ENCODE measurements at regions not wholly inside any gene's neighbourhood (a gene's known extent, or its start where the extent isn't known, plus 50 kb on each side); places are given as distances from the start of the nearest gene placed in this dataset.

DNA sequence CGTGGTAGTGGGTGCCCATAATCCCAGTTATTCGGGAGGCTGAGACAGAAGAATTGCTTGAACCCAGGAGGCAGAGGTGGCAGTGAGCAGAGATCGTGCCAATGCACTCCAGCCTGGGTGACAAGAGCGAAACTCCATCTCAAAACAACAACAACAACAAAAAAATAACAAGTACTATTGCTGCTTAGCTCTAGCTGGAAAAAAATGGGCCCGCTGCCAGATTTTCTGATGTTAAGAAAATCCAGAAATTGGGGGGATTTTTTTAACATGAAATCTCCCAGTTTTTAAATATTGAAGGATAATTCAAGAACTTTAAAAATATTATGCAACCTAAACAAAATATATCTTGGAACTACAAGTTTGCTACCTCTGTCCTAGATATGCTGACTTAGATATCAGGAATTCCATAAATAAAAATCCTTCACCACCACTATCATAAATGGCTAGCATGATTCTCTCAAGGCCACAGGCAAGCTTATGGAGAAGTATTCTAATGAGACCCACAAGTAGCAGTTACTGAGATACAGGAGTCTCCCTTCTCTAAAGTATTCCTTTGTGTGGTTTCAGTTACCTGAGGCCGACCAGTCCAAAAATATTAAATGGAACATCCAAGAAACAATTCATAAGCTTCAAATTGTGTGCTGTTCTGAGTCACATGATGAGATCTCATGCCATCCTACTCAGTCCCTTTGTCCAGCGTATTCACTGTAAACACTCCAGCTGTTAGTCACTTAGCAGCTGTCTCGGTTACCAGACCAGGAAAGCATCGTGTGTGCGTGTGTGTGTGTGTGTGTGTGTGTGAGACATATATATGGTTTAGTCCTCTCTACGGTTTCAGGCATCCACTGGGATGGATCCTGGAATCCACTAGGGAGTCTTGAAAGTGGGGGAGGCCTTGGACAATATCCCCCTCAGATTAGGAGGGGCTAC is 277.2 kb downstream of the TBL1XR1 start:
- 62% methylated on average over 11 of the region's 11 CpGs for WGBS (ENCODE audit: low lambda C conversion rate)
- Histone ChIP-seq H3K27ac (ENCODE audit: low read depth in 2 of 2, low read length in 1 of 2) (no peak overlapping the region), H3K9ac (no peak overlapping the region), H3K79me2 (ENCODE audit: insufficient read depth) (no peaks in the 10 kb centered on the region), H3K9me2 (no peaks in the 10 kb centered on the region), H2AFZ (ENCODE audit: low read depth) (no peak overlapping the region), H3F3A (replicated peaks; ENCODE audit: insufficient read depth) (no peaks in the 10 kb centered on the region), H3K4me1 (ENCODE audit: control insufficient read depth in 1 of 2, insufficient read depth in 2 of 2, low read depth in 1 of 2, low read length in 1 of 2) (no peaks in the 10 kb centered on the region; a peak in 1 of 4 replicates), H3K36me3 (replicated peaks in 1 of 2; ENCODE audit: control insufficient read depth in 1 of 2, insufficient read depth in 2 of 2, low read length in 1 of 2) (no peaks in the 10 kb centered on the region), H4K20me1 (ENCODE audit: insufficient read depth) (no peaks in the 10 kb centered on the region), H3K9me3 (no peaks in the 10 kb centered on the region), H3K4me3 (ENCODE audit: low read depth in 2 of 2, low read length in 1 of 2) (no peak overlapping the region), H3K27me3 (ENCODE audit: insufficient read depth) (no peaks in the 10 kb centered on the region; the same call in 1 of the 2 replicates), H3K4me2 (no peak overlapping the region)
- ChIA-PET CTCF (interaction anchor here (1.1 to 1.7 kb wide), 3 partner anchors 10 to 18 kb away, joined by 3 to 5 read pairs (median 3); no protein-coding TSS in a partner anchor), POLR2A (no interaction called here)
- no peak for DNase-seq
- TF ChIP-seq RCOR1 (IDR thresholded peaks at IDR 0.05; ENCODE audit: low read length) (no peak), GABPA (IDR thresholded peaks at IDR 0.05; ENCODE audit: low read depth) (no peak), RAD21 (IDR thresholded peaks at IDR 0.05; ENCODE audit: low read length) (no peak), ELF1 (IDR thresholded peaks at IDR 0.05) (no peak), GATA2 (CRISPR knock-in tag; IDR thresholded peaks at IDR 0.05) (no peak), RXRA (IDR thresholded peaks at IDR 0.05; ENCODE audit: borderline replicate concordance, low read depth) (no peak), FOSL2 (IDR thresholded peaks at IDR 0.05; ENCODE audit: borderline replicate concordance, low read depth) (no peak), NRF1 (IDR thresholded peaks at IDR 0.05; ENCODE audit: low read depth, low read length) (no peak), SMC3 (IDR thresholded peaks at IDR 0.05; ENCODE audit: low read depth, low read length) (no peak)
- TF ChIP-seq, protein P1, sequence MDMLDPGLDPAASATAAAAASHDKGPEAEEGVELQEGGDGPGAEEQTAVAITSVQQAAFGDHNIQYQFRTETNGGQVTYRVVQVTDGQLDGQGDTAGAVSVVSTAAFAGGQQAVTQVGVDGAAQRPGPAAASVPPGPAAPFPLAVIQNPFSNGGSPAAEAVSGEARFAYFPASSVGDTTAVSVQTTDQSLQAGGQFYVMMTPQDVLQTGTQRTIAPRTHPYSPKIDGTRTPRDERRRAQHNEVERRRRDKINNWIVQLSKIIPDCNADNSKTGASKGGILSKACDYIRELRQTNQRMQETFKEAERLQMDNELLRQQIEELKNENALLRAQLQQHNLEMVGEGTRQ (IDR thresholded peaks at IDR 0.05; ENCODE audit: borderline replicate concordance, low read depth, low read length): no peak

DNA sequence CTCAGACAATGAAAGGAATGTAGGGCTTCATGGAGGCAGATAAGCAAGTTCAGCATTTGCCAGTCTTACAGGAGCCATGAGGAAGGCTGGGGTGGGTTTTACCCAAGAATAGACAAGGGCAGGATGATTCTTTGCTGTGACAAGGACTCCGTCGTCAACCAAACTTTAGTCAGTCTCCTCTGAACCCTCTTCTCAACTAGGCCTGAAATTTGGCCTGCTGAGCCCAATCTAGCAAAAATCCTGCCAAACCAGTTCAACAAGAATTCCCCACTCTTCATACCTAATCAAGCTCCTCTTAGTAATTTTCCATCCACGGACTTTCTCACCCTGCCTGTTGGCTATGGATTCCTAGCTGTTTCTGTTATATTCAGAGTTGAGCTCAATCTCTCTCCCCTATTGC is 280.5 kb downstream of the TBL1XR1 start:
- Histone ChIP-seq H4K20me1 (ENCODE audit: insufficient read depth) (no peaks in the 10 kb centered on the region), H3K9ac (no peak overlapping the region), H3K36me3 (replicated peaks in 1 of 2; ENCODE audit: control insufficient read depth in 1 of 2, insufficient read depth in 2 of 2, low read length in 1 of 2) (no peaks in the 10 kb centered on the region), H3K4me3 (ENCODE audit: low read depth in 2 of 2, low read length in 1 of 2) (no peak overlapping the region), H3K9me2 (no peaks in the 10 kb centered on the region), H3K27me3 (ENCODE audit: insufficient read depth) (no peaks in the 10 kb centered on the region; the same call in 1 of the 2 replicates), H3K9me3 (no peaks in the 10 kb centered on the region), H3K79me2 (ENCODE audit: insufficient read depth) (no peaks in the 10 kb centered on the region), H3F3A (replicated peaks; ENCODE audit: insufficient read depth) (no peaks in the 10 kb centered on the region), H2AFZ (ENCODE audit: low read depth) (no peak overlapping the region), H3K4me1 (ENCODE audit: control insufficient read depth in 1 of 2, insufficient read depth in 2 of 2, low read depth in 1 of 2, low read length in 1 of 2) (no peaks in the 10 kb centered on the region; a peak in 1 of 4 replicates), H3K27ac (ENCODE audit: low read depth in 2 of 2, low read length in 1 of 2) (no peak overlapping the region), H3K4me2 (no peak overlapping the region)
- 74% methylated on average over 3 of the region's 3 CpGs for WGBS (ENCODE audit: low lambda C conversion rate)
- POLR2A ChIA-PET: no interaction called here
- CTCF ChIA-PET: no interaction called here
- DNase-seq: no peak
- TF ChIP-seq NRF1 (IDR thresholded peaks at IDR 0.05; ENCODE audit: low read depth, low read length) (no peak), TEAD4 (IDR thresholded peaks at IDR 0.05; ENCODE audit: borderline replicate concordance, insufficient read depth) (no peak), MEF2A (IDR thresholded peaks at IDR 0.05; ENCODE audit: borderline replicate concordance, low read depth) (no peak), YY1 (IDR thresholded peaks at IDR 0.05; ENCODE audit: low read depth) (no peak), RAD21 (IDR thresholded peaks at IDR 0.05; ENCODE audit: low read length) (no peak), GATA2 (CRISPR knock-in tag; IDR thresholded peaks at IDR 0.05) (no peak), FOSL2 (IDR thresholded peaks at IDR 0.05; ENCODE audit: borderline replicate concordance, low read depth) (no peak), SIN3A (IDR thresholded peaks at IDR 0.05; ENCODE audit: borderline replicate concordance, low read depth, low read length) (no peak), POLR2AphosphoS5 (IDR thresholded peaks at IDR 0.05; ENCODE audit: low read depth, low read length) (no peak)
- TF ChIP-seq, protein P2, sequence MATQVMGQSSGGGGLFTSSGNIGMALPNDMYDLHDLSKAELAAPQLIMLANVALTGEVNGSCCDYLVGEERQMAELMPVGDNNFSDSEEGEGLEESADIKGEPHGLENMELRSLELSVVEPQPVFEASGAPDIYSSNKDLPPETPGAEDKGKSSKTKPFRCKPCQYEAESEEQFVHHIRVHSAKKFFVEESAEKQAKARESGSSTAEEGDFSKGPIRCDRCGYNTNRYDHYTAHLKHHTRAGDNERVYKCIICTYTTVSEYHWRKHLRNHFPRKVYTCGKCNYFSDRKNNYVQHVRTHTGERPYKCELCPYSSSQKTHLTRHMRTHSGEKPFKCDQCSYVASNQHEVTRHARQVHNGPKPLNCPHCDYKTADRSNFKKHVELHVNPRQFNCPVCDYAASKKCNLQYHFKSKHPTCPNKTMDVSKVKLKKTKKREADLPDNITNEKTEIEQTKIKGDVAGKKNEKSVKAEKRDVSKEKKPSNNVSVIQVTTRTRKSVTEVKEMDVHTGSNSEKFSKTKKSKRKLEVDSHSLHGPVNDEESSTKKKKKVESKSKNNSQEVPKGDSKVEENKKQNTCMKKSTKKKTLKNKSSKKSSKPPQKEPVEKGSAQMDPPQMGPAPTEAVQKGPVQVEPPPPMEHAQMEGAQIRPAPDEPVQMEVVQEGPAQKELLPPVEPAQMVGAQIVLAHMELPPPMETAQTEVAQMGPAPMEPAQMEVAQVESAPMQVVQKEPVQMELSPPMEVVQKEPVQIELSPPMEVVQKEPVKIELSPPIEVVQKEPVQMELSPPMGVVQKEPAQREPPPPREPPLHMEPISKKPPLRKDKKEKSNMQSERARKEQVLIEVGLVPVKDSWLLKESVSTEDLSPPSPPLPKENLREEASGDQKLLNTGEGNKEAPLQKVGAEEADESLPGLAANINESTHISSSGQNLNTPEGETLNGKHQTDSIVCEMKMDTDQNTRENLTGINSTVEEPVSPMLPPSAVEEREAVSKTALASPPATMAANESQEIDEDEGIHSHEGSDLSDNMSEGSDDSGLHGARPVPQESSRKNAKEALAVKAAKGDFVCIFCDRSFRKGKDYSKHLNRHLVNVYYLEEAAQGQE (IDR thresholded peaks at IDR 0.05; ENCODE audit: low read depth, low read length): no peak
- TF ChIP-seq, protein P3, sequence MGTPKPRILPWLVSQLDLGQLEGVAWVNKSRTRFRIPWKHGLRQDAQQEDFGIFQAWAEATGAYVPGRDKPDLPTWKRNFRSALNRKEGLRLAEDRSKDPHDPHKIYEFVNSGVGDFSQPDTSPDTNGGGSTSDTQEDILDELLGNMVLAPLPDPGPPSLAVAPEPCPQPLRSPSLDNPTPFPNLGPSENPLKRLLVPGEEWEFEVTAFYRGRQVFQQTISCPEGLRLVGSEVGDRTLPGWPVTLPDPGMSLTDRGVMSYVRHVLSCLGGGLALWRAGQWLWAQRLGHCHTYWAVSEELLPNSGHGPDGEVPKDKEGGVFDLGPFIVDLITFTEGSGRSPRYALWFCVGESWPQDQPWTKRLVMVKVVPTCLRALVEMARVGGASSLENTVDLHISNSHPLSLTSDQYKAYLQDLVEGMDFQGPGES (IDR thresholded peaks at IDR 0.05; ENCODE audit: low read depth, low read length): no peak
- TF ChIP-seq, protein P4, sequence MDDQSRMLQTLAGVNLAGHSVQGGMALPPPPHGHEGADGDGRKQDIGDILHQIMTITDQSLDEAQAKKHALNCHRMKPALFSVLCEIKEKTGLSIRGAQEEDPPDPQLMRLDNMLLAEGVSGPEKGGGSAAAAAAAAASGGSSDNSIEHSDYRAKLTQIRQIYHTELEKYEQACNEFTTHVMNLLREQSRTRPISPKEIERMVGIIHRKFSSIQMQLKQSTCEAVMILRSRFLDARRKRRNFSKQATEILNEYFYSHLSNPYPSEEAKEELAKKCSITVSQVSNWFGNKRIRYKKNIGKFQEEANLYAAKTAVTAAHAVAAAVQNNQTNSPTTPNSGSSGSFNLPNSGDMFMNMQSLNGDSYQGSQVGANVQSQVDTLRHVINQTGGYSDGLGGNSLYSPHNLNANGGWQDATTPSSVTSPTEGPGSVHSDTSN (IDR thresholded peaks at IDR 0.05): no peak
- TF ChIP-seq, protein P5, sequence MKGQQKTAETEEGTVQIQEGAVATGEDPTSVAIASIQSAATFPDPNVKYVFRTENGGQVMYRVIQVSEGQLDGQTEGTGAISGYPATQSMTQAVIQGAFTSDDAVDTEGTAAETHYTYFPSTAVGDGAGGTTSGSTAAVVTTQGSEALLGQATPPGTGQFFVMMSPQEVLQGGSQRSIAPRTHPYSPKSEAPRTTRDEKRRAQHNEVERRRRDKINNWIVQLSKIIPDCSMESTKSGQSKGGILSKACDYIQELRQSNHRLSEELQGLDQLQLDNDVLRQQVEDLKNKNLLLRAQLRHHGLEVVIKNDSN (IDR thresholded peaks at IDR 0.05; ENCODE audit: borderline replicate concordance, low read depth): no peak

Measured in SK-N-SH (cell line).